ENCODE measurements at regions not wholly inside any gene's neighbourhood (a gene's known extent, or its start where the extent isn't known, plus 50 kb on each side); places are given as distances from the start of the nearest gene placed in this dataset.

GRCh38 chrY:17330733-17331132 is 549.3 kb downstream of the CDY2B start:
- Histone ChIP-seq H3K9me3 (ENCODE audit: control insufficient read depth in 2 of 2, low read length in 2 of 2) (no peaks in the 10 kb centered on the region), H3K27me3 (ENCODE audit: control insufficient read depth, insufficient read depth, low read length) (no peaks in the 10 kb centered on the region), H3K4me1 (ENCODE audit: control insufficient read depth, insufficient read depth, low read length, poor library complexity, severe bottlenecking) (no peaks in the 10 kb centered on the region), H3K4me3 (ENCODE audit: low read depth, low read length) (no peak overlapping the region), H3K36me3 (ENCODE audit: control insufficient read depth, insufficient read depth, low read length) (no peaks in the 10 kb centered on the region), H3K27ac (ENCODE audit: insufficient read depth, low read length, poor library complexity, severe bottlenecking) (no peak overlapping the region)
- Mint-ChIP-seq H3K9me3 (no peaks in the 10 kb centered on the region), H3K27me3 (no peaks in the 10 kb centered on the region), H3K4me3 (no peak overlapping the region), H3K36me3 (no peaks in the 10 kb centered on the region), H3K4me1 (no peaks in the 10 kb centered on the region), H3K27ac (no peak overlapping the region)
- ATAC-seq (ENCODE audit: low read depth in 2 of 2) (no peak), DNase-seq (no peak)

GRCh38 chrY:17319916-17320315 is 560.1 kb downstream of the CDY2B start:
- no peak for DNase-seq
- Histone ChIP-seq H3K4me3 (ENCODE audit: low read depth, low read length) (no peak overlapping the region), H3K36me3 (ENCODE audit: control insufficient read depth, insufficient read depth, low read length) (no peaks in the 10 kb centered on the region), H3K4me1 (ENCODE audit: control insufficient read depth, insufficient read depth, low read length, poor library complexity, severe bottlenecking) (no peaks in the 10 kb centered on the region), H3K27me3 (ENCODE audit: control insufficient read depth, insufficient read depth, low read length) (no peaks in the 10 kb centered on the region), H3K27ac (ENCODE audit: insufficient read depth, low read length, poor library complexity, severe bottlenecking) (no peak overlapping the region), H3K9me3 (ENCODE audit: control insufficient read depth in 2 of 2, low read length in 2 of 2) (no peaks in the 10 kb centered on the region)
- no peaks in the 10 kb centered on the region for H3K9me3 Mint-ChIP-seq
- no peaks in the 10 kb centered on the region for H3K4me1 Mint-ChIP-seq
- H3K36me3 Mint-ChIP-seq, result no peaks in the 10 kb centered on the region
- no peak overlapping the region for H3K27ac Mint-ChIP-seq
- no peaks in the 10 kb centered on the region for H3K27me3 Mint-ChIP-seq
- H3K4me3 Mint-ChIP-seq, result no peak overlapping the region
- ATAC-seq (ENCODE audit: low read depth in 2 of 2), result no peak

- no peak for DNase-seq
- Mint-ChIP-seq H3K27me3 (no peaks in the 10 kb centered on the region), H3K36me3 (no peaks in the 10 kb centered on the region), H3K27ac (no peak overlapping the region), H3K4me1 (no peaks in the 10 kb centered on the region), H3K4me3 (no peak overlapping the region), H3K9me3 (no peaks in the 10 kb centered on the region)
- ATAC-seq (ENCODE audit: low read depth in 2 of 2), result no peak
- Histone ChIP-seq H3K9me3 (ENCODE audit: control insufficient read depth in 2 of 2, low read length in 2 of 2) (no peaks in the 10 kb centered on the region), H3K4me1 (ENCODE audit: control insufficient read depth, insufficient read depth, low read length, poor library complexity, severe bottlenecking) (no peaks in the 10 kb centered on the region), H3K36me3 (ENCODE audit: control insufficient read depth, insufficient read depth, low read length) (no peaks in the 10 kb centered on the region), H3K27me3 (ENCODE audit: control insufficient read depth, insufficient read depth, low read length) (no peaks in the 10 kb centered on the region), H3K27ac (ENCODE audit: insufficient read depth, low read length, poor library complexity, severe bottlenecking) (no peak overlapping the region), H3K4me3 (ENCODE audit: low read depth, low read length) (no peak overlapping the region)
Measured at GRCh38 chrY:17318631-17319030, 561.4 kb downstream of the CDY2B start.

- no peak overlapping the region for H3K27ac ChIP-seq (ENCODE audit: insufficient read depth, low read length, poor library complexity, severe bottlenecking)
- H3K4me3 ChIP-seq (ENCODE audit: low read depth, low read length), result no peak overlapping the region
- ATAC-seq (ENCODE audit: low read depth in 2 of 2) (no peak), DNase-seq (no peak)
- Mint-ChIP-seq H3K4me1 (no peaks in the 10 kb centered on the region), H3K27ac (no peak overlapping the region), H3K36me3 (no peaks in the 10 kb centered on the region), H3K4me3 (no peak overlapping the region), H3K9me3 (no peaks in the 10 kb centered on the region), H3K27me3 (no peaks in the 10 kb centered on the region)
- no peaks in the 10 kb centered on the region for H3K36me3 ChIP-seq (ENCODE audit: control insufficient read depth, insufficient read depth, low read length)
- H3K9me3 ChIP-seq (ENCODE audit: control insufficient read depth in 2 of 2, low read length in 2 of 2), result no peaks in the 10 kb centered on the region
- no peaks in the 10 kb centered on the region for H3K4me1 ChIP-seq (ENCODE audit: control insufficient read depth, insufficient read depth, low read length, poor library complexity, severe bottlenecking)
- H3K27me3 ChIP-seq (ENCODE audit: control insufficient read depth, insufficient read depth, low read length), result no peaks in the 10 kb centered on the region
Measured at GRCh38 chrY:17277056-17277455, 603.0 kb downstream of the CDY2B start.

- Mint-ChIP-seq H3K27me3 (no peaks in the 10 kb centered on the region), H3K9me3 (peaks cover 0 to 5% (median 0%) of the 10 kb centered on the region in 7 donors), H3K36me3 (no peaks in the 10 kb centered on the region), H3K4me3 (no peak overlapping the region), H3K27ac (no peak overlapping the region), H3K4me1 (no peaks in the 10 kb centered on the region)
- no peak overlapping the region for H3K27ac ChIP-seq (ENCODE audit: insufficient read depth, low read length, poor library complexity, severe bottlenecking)
- DNase-seq (no peak), ATAC-seq (ENCODE audit: low read depth in 2 of 2) (no peak)
- H3K4me1 ChIP-seq (ENCODE audit: control insufficient read depth, insufficient read depth, low read length, poor library complexity, severe bottlenecking), result no peaks in the 10 kb centered on the region
- H3K9me3 ChIP-seq (ENCODE audit: control insufficient read depth in 2 of 2, low read length in 2 of 2), result no peaks in the 10 kb centered on the region
- H3K36me3 ChIP-seq (ENCODE audit: control insufficient read depth, insufficient read depth, low read length), result no peaks in the 10 kb centered on the region
- H3K27me3 ChIP-seq (ENCODE audit: control insufficient read depth, insufficient read depth, low read length), result no peaks in the 10 kb centered on the region
- no peak overlapping the region for H3K4me3 ChIP-seq (ENCODE audit: low read depth, low read length)
Measured at GRCh38 chrY:17259497-17259896, 620.5 kb downstream of the CDY2B start.

- no peak for DNase-seq
- Mint-ChIP-seq H3K27ac (no peak overlapping the region), H3K9me3 (peaks cover 0 to 9% (median 0%) of the 10 kb centered on the region in 7 donors), H3K4me1 (no peaks in the 10 kb centered on the region), H3K27me3 (no peaks in the 10 kb centered on the region), H3K4me3 (no peak overlapping the region), H3K36me3 (no peaks in the 10 kb centered on the region)
- Histone ChIP-seq H3K36me3 (ENCODE audit: control insufficient read depth, insufficient read depth, low read length) (no peaks in the 10 kb centered on the region), H3K27me3 (ENCODE audit: control insufficient read depth, insufficient read depth, low read length) (no peaks in the 10 kb centered on the region), H3K4me1 (ENCODE audit: control insufficient read depth, insufficient read depth, low read length, poor library complexity, severe bottlenecking) (no peaks in the 10 kb centered on the region), H3K4me3 (ENCODE audit: low read depth, low read length) (no peak overlapping the region), H3K9me3 (ENCODE audit: control insufficient read depth in 2 of 2, low read length in 2 of 2) (no peaks in the 10 kb centered on the region), H3K27ac (ENCODE audit: insufficient read depth, low read length, poor library complexity, severe bottlenecking) (no peak overlapping the region)
- ATAC-seq (ENCODE audit: low read depth in 2 of 2), result no peak
Measured at GRCh38 chrY:17238406-17238805, 641.6 kb downstream of the CDY2B start.

- no peaks in the 10 kb centered on the region for H3K4me1 ChIP-seq (ENCODE audit: control insufficient read depth, insufficient read depth, low read length, poor library complexity, severe bottlenecking)
- no peak overlapping the region for H3K4me3 ChIP-seq (ENCODE audit: low read depth, low read length)
- no peaks in the 10 kb centered on the region for H3K4me1 Mint-ChIP-seq
- H3K4me3 Mint-ChIP-seq, result no peak overlapping the region
- no peaks in the 10 kb centered on the region for H3K27me3 ChIP-seq (ENCODE audit: control insufficient read depth, insufficient read depth, low read length)
- no peak overlapping the region for H3K27ac Mint-ChIP-seq
- H3K36me3 ChIP-seq (ENCODE audit: control insufficient read depth, insufficient read depth, low read length), result no peaks in the 10 kb centered on the region
- ATAC-seq (ENCODE audit: low read depth in 2 of 2) (no peak), DNase-seq (no peak)
- H3K27ac ChIP-seq (ENCODE audit: insufficient read depth, low read length, poor library complexity, severe bottlenecking), result no peak overlapping the region
- H3K36me3 Mint-ChIP-seq, result no peaks in the 10 kb centered on the region
- H3K9me3 ChIP-seq (ENCODE audit: control insufficient read depth in 2 of 2, low read length in 2 of 2), result no peaks in the 10 kb centered on the region
- no peaks in the 10 kb centered on the region for H3K27me3 Mint-ChIP-seq
- peaks cover 0 to 9% (median 0%) of the 10 kb centered on the region in 7 donors for H3K9me3 Mint-ChIP-seq
Measured at GRCh38 chrY:17235769-17236168, 644.3 kb downstream of the CDY2B start.

- ATAC-seq (ENCODE audit: low read depth in 2 of 2) (no peak), DNase-seq (no peak)
- H3K27me3 ChIP-seq (ENCODE audit: control insufficient read depth, insufficient read depth, low read length), result no peaks in the 10 kb centered on the region
- Mint-ChIP-seq H3K9me3 (peaks cover 0 to 5% (median 0%) of the 10 kb centered on the region in 7 donors), H3K27me3 (no peaks in the 10 kb centered on the region), H3K27ac (no peak overlapping the region), H3K4me3 (no peak overlapping the region), H3K36me3 (no peaks in the 10 kb centered on the region), H3K4me1 (no peaks in the 10 kb centered on the region)
- H3K36me3 ChIP-seq (ENCODE audit: control insufficient read depth, insufficient read depth, low read length), result no peaks in the 10 kb centered on the region
- H3K4me1 ChIP-seq (ENCODE audit: control insufficient read depth, insufficient read depth, low read length, poor library complexity, severe bottlenecking), result no peaks in the 10 kb centered on the region
- H3K27ac ChIP-seq (ENCODE audit: insufficient read depth, low read length, poor library complexity, severe bottlenecking), result no peak overlapping the region
- no peak overlapping the region for H3K4me3 ChIP-seq (ENCODE audit: low read depth, low read length)
- H3K9me3 ChIP-seq (ENCODE audit: control insufficient read depth in 2 of 2, low read length in 2 of 2), result no peaks in the 10 kb centered on the region
Measured at GRCh38 chrY:17233435-17234109, 646.4 kb downstream of the CDY2B start.
